WTC11 (cell line): ENCODE measurements at regions not wholly inside any gene's neighbourhood (a gene's known extent, or its start where the extent isn't known, plus 50 kb on each side); places are given as distances from the start of the nearest gene placed in this dataset.

ENCODE experiments used
- ATAC-seq: fragments of 200-7000 bp; cut with Tn5 transposase; 2 replicates; pipeline ENCODE4 v1.10.0; 2021; ENCODE audit warnings: mild to moderate bottlenecking, moderate library complexity
- CTCF ChIA-PET: fragments of 300-600 bp; sonication (Branson Sonifier 250); formaldehyde crosslinking; loops from one replicate; lab custom pipeline; 2021; ENCODE audit warnings: antibody characterized with exemption; lab: Charles Lee
- POLR2A ChIA-PET: fragments of 350-600 bp; sonication (Branson Sonifier 250); formaldehyde crosslinking; loops from one replicate; lab custom pipeline; 2021; ENCODE audit warnings: antibody characterized with exemption; lab: Charles Lee
- DNase-seq: peaks from one replicate; pipeline ENCODE4 v3.0.0; 2021; ENCODE audit warnings: low spot score
- H3K27ac Mint-ChIP-seq: 2 replicates; pipeline ENCODE4 v1.8.0; 2021; ENCODE audit warnings: mixed read lengths
- H3K27me3 Mint-ChIP-seq: 2 replicates; pipeline ENCODE4 v1.8.0; 2021; ENCODE audit warnings: low read depth, mild to moderate bottlenecking, moderate library complexity, mixed read lengths
- H3K36me3 Mint-ChIP-seq: 2 replicates; pipeline ENCODE4 v1.8.0; 2021; ENCODE audit warnings: mixed read lengths
- H3K4me1 Mint-ChIP-seq: 2 replicates; pipeline ENCODE4 v1.8.0; 2022; ENCODE audit warnings: mixed read lengths
- H3K4me3 Mint-ChIP-seq: 2 replicates; pipeline ENCODE4 v1.8.0; 2021; ENCODE audit warnings: mild to moderate bottlenecking, moderate library complexity, mixed read lengths
- H3K9me3 Mint-ChIP-seq: 2 replicates; pipeline ENCODE4 v1.8.0; 2021; ENCODE audit warnings: mixed read lengths
- CBFB ChIP-seq: sonication (generic); formaldehyde crosslinking; IDR thresholded peaks from 2 replicates; pipeline ENCODE4 v1.8.1; 2022; ENCODE audit warnings: mild to moderate bottlenecking, low read depth, missing genetic modification reagents
- FOXP1 ChIP-seq: sonication (generic); formaldehyde crosslinking; IDR thresholded peaks from 2 replicates; pipeline ENCODE4 v1.8.0; 2022; ENCODE audit warnings: missing genetic modification reagents, mild to moderate bottlenecking, moderate library complexity, borderline replicate concordance
- JUN ChIP-seq: sonication (generic); formaldehyde crosslinking; IDR thresholded peaks from 2 replicates; pipeline ENCODE4 v1.8.0; 2023; ENCODE audit warnings: mild to moderate bottlenecking, missing genetic modification reagents
- NFATC4 ChIP-seq: fragments of 250-450 bp; sonication (Bioruptor Pico); IDR thresholded peaks from 2 replicates; pipeline ENCODE4 v1.9.0; 2021; ENCODE audit warnings: mild to moderate bottlenecking
- SP1 ChIP-seq: sonication (generic); formaldehyde crosslinking; conservative IDR thresholded peaks from 2 replicates; pipeline ENCODE4 v1.8.1; 2022; ENCODE audit warnings: missing genetic modification reagents
- TEAD1 ChIP-seq: sonication (generic); formaldehyde crosslinking; IDR thresholded peaks from 2 replicates; pipeline ENCODE4 v1.8.0; 2022; ENCODE audit warnings: mild to moderate bottlenecking, missing genetic modification reagents
- ZNF416 ChIP-seq: fragments of 250-450 bp; sonication (Bioruptor Pico); IDR thresholded peaks from 2 replicates; pipeline ENCODE4 v1.9.0; 2021; ENCODE audit warnings: mild to moderate bottlenecking, inconsistent platforms
- TF ChIP-seq, protein P1 (sequence below): fragments of 250-450 bp; sonication (Bioruptor Pico); IDR thresholded peaks from 2 replicates; pipeline ENCODE4 v1.8.0; 2021; ENCODE audit warnings: mild to moderate bottlenecking
- TF ChIP-seq, protein P2 (sequence below): sonication (generic); formaldehyde crosslinking; conservative IDR thresholded peaks from 2 replicates; pipeline ENCODE4 v1.8.1; 2023; ENCODE audit warnings: mild to moderate bottlenecking, low read depth, missing genetic modification reagents, moderate library complexity
- TF ChIP-seq, protein P3 (sequence below): sonication (generic); formaldehyde crosslinking; IDR thresholded peaks from 2 replicates; pipeline ENCODE4 v1.8.0; 2022; ENCODE audit warnings: mild to moderate bottlenecking, missing genetic modification reagents
- TF ChIP-seq, protein P4 (sequence below): fragments of 250-450 bp; sonication (Bioruptor Pico); conservative IDR thresholded peaks from 2 replicates; pipeline ENCODE4 v1.9.0; 2021; ENCODE audit warnings: mild to moderate bottlenecking
- TF ChIP-seq, protein P5 (sequence below): sonication (generic); formaldehyde crosslinking; IDR thresholded peaks from 2 replicates; pipeline ENCODE4 v1.8.0; 2023; ENCODE audit warnings: mild to moderate bottlenecking, missing genetic modification reagents

DNA sequence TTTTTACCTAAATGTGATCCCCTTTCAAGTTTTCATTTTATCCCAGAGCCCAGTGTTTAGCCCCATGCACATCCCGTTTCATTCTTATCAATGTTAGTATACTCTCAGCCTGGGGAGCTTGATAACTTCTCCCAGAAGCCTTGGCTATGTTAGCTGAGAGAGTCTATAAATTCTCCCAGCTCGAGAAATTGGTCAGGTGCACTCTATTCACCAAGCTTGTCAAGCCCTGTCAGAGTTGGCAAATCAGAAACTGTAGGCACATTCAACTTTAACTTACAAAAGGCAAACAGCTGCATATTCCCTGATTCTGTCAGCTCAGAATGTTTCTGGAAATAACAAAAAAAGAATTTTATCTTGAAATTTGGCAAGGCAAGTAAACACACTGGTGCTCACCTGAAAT is 62.2 kb upstream of the IMPG1 start (continued):
- TF ChIP-seq, protein P1, sequence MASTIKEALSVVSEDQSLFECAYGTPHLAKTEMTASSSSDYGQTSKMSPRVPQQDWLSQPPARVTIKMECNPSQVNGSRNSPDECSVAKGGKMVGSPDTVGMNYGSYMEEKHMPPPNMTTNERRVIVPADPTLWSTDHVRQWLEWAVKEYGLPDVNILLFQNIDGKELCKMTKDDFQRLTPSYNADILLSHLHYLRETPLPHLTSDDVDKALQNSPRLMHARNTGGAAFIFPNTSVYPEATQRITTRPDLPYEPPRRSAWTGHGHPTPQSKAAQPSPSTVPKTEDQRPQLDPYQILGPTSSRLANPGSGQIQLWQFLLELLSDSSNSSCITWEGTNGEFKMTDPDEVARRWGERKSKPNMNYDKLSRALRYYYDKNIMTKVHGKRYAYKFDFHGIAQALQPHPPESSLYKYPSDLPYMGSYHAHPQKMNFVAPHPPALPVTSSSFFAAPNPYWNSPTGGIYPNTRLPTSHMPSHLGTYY (CRISPR knock-in tag): no peak
- TF ChIP-seq JUN (CRISPR knock-in tag): no peak
- TF ChIP-seq FOXP1 (CRISPR knock-in tag): no peak
- no peak for TF ChIP-seq ZNF416
- TF ChIP-seq, all 79 proteins: peak for 0

DNA sequence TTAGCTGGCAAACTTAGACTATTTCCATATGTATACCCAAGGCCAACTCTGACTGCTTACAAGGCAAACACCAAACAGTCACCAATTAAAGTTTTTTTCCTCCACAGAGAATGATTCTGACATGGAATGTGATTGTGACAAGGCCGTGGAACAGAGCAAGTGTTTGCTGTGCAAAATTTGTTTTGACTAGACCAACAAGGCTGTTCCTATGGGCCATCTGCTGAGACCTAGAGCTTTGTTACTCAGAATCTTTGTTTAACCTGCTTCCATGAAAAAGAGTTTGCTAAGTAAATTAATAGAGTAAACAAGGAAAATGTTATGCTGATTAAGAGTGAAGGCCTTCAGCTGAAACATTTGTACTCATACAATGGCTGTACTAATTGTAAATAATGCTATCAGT is 51.6 kb upstream of the IMPG1 start:
- no peak overlapping the region for H3K27ac Mint-ChIP-seq
- H3K27me3 Mint-ChIP-seq: peaks cover 99% of the 10 kb centered on the region

More for the DNA sequence above, 51.6 kb upstream of the IMPG1 start:
- Mint-ChIP-seq H3K4me3 (no peak overlapping the region), H3K4me1 (peaks cover 12% of the 10 kb centered on the region), H3K9me3 (peaks cover 3% of the 10 kb centered on the region)
- ATAC-seq: no peak
- TF ChIP-seq JUN (CRISPR knock-in tag) (no peak), NFATC4 (no peak), SP1 (CRISPR knock-in tag) (no peak), CBFB (CRISPR knock-in tag) (no peak), TEAD1 (CRISPR knock-in tag) (no peak)
- TF ChIP-seq, protein P2, sequence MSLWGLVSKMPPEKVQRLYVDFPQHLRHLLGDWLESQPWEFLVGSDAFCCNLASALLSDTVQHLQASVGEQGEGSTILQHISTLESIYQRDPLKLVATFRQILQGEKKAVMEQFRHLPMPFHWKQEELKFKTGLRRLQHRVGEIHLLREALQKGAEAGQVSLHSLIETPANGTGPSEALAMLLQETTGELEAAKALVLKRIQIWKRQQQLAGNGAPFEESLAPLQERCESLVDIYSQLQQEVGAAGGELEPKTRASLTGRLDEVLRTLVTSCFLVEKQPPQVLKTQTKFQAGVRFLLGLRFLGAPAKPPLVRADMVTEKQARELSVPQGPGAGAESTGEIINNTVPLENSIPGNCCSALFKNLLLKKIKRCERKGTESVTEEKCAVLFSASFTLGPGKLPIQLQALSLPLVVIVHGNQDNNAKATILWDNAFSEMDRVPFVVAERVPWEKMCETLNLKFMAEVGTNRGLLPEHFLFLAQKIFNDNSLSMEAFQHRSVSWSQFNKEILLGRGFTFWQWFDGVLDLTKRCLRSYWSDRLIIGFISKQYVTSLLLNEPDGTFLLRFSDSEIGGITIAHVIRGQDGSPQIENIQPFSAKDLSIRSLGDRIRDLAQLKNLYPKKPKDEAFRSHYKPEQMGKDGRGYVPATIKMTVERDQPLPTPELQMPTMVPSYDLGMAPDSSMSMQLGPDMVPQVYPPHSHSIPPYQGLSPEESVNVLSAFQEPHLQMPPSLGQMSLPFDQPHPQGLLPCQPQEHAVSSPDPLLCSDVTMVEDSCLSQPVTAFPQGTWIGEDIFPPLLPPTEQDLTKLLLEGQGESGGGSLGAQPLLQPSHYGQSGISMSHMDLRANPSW (CRISPR knock-in tag): no peak
- TF ChIP-seq, protein P3, sequence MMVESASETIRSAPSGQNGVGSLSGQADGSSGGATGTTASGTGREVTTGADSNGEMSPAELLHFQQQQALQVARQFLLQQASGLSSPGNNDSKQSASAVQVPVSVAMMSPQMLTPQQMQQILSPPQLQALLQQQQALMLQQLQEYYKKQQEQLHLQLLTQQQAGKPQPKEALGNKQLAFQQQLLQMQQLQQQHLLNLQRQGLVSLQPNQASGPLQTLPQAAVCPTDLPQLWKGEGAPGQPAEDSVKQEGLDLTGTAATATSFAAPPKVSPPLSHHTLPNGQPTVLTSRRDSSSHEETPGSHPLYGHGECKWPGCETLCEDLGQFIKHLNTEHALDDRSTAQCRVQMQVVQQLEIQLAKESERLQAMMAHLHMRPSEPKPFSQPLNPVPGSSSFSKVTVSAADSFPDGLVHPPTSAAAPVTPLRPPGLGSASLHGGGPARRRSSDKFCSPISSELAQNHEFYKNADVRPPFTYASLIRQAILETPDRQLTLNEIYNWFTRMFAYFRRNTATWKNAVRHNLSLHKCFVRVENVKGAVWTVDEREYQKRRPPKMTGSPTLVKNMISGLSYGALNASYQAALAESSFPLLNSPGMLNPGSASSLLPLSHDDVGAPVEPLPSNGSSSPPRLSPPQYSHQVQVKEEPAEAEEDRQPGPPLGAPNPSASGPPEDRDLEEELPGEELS (CRISPR knock-in tag): no peak
- TF ChIP-seq, protein P4, sequence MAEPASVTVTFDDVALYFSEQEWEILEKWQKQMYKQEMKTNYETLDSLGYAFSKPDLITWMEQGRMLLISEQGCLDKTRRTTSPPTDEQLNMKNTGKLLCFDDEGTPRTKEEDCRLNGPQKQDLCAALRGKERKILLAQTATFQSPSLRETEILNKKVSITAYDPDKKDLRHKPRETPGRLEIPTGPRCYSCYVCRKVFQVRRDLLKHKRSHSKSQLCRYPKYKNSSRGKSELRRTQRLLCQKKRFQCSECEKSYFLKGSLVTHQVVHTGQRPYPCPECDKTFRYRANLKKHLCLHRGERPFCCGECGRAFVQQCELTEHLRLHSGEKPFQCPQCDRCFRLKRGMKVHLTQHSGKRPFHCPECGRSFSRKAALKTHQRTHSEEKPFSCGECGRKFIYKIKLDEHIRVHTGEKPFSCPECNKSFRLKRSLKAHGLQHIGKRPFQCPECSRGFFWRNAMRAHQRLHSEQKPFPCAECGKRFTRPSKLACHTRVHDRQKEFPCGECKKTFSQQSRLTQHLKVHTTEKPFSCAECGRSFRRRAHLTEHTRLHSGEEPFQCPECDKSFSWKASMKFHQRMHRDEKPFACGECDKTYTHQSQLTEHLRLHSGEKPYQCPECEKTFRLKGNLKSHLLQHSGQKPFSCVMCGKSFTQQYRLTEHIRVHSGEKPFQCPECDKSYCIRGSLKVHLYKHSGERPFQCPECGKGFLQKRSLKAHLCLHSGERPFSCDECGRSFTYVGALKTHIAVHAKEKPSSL (CRISPR knock-in tag): no peak
- TF ChIP-seq, protein P5, sequence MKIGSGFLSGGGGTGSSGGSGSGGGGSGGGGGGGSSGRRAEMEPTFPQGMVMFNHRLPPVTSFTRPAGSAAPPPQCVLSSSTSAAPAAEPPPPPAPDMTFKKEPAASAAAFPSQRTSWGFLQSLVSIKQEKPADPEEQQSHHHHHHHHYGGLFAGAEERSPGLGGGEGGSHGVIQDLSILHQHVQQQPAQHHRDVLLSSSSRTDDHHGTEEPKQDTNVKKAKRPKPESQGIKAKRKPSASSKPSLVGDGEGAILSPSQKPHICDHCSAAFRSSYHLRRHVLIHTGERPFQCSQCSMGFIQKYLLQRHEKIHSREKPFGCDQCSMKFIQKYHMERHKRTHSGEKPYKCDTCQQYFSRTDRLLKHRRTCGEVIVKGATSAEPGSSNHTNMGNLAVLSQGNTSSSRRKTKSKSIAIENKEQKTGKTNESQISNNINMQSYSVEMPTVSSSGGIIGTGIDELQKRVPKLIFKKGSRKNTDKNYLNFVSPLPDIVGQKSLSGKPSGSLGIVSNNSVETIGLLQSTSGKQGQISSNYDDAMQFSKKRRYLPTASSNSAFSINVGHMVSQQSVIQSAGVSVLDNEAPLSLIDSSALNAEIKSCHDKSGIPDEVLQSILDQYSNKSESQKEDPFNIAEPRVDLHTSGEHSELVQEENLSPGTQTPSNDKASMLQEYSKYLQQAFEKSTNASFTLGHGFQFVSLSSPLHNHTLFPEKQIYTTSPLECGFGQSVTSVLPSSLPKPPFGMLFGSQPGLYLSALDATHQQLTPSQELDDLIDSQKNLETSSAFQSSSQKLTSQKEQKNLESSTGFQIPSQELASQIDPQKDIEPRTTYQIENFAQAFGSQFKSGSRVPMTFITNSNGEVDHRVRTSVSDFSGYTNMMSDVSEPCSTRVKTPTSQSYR (CRISPR knock-in tag): no peak
- TF ChIP-seq, all 79 proteins: peak for 0
- DNase-seq: no peak
- ChIA-PET POLR2A (no interaction called here), CTCF (no interaction called here)
- peaks cover 3% of the 10 kb centered on the region for H3K36me3 Mint-ChIP-seq
